Islet of Langerhans (tissue), 1 donor: ENCODE measurements at regions not wholly inside any gene's neighbourhood (a gene's known extent, or its start where the extent isn't known, plus 50 kb on each side); places are given as distances from the start of the nearest gene placed in this dataset.

Experiments
- FAIRE-seq: peaks from one replicate; lab custom pipeline; 2011; peaks lifted over from hg19 to GRCh38; lab: Jason Lieb, UNC

DNA sequence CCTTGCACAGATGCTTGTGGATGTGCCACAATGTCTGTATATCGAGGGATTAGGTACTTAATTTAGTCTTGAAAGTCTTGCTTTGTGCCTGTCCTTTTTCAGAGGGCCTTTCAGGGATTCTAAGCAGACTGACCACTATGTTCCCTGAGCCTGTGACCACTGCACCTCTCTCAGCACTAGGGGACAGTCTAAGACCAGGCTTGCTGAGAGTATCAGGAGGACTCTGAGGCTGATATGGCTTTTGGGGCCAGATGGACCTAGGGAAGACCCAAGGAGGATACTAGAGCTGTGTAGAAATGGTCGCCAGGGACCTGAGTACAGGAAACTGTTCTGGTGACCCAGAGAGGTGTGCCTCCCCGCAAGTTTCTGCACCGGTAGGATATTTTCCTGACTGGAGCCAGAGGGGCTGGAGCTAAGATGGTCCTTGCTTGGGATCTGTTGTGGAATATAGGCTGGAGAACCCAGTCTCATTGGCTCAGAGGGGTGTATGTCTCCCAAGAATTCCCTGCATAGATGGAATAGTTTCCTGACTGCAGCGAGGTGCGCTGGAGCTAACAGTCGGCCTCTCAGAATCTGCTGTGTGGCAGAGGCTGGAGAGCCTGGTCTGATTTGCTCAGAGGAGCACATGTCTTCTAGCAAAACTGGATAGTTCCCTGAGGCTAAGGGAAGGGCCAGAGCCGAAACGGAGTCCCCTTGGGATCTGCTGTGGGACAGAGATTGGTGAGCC is 213.2 kb upstream of the DCBLD2 start:
- no peak for FAIRE-seq

DNA sequence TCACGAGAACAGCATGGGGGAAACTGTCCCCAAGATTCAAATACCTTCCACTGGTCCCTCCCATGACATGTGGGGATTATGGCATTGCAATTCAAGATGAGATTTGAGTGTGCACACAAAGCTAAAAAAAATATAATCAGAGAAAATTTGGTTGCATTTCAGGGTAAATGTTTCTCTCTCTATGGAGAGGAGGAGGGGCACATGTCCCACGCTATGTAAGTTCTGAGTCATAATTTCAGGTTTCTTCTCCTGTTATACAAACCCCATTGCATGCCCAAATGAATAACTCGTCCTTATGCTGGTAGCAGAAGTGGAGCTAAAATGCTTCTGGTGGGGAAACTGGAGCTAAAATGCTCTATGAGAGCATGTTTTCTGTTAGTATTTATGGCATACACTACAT is 209.7 kb upstream of the DCBLD2 start:
- no peak for FAIRE-seq

DNA sequence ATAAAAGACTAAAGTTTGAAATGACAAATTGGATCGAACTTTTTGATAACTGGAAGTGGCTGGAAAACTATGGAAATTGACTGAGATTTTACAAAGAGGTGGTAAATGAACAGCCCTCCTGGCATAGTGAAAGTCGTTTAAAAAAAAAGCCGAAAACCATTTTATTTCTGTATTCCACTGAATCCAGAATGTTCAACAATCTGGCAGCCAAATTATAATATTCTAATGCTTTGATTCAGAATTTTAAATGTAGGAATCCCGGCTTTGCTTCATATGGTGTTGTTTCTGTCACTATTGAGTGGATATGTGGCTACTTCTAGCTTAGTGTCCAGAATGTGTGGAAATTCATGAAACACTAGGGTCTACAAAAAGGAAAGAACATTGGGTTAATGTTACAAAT is 208.9 kb upstream of the DCBLD2 start:
- no peak for FAIRE-seq

DNA sequence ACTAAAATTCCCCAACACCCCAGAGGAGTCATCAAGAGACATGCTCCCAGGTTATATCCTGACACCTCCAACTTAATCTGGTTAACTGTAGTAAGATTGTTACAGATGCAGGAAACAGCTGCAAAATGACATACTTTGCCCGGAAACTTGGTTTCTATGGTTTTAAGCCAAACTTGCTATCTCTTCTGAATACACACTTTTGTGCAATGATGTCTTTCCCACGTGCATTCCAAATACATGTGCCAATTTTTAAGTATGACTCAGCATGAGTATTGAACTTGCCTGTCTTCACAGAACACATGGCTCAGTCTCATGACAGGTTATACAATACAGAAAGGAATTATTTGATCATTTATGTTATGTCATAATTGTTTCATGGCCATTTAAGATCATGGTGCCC is 207.0 kb upstream of the DCBLD2 start:
- FAIRE-seq: no peak

DNA sequence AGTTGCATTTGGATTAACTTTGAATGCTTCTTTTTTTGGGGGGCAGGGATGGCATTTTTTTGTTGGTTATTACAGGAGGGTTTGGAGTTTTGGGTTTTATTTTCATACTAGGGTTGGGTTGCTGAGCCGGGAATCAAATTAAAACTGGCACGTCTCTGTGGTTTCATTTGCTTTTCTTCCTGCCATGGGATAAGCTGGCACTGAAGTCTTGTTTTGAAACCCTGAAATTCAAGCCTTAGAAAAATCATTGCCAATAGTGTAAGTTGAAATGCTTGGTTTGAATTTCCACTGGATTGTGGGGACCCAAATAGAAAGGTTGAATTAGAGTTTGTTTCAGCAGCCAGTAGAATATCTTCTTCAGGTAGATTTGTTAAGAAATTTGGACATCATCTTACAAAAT is 193.1 kb upstream of the DCBLD2 start:
- no peak for FAIRE-seq

DNA sequence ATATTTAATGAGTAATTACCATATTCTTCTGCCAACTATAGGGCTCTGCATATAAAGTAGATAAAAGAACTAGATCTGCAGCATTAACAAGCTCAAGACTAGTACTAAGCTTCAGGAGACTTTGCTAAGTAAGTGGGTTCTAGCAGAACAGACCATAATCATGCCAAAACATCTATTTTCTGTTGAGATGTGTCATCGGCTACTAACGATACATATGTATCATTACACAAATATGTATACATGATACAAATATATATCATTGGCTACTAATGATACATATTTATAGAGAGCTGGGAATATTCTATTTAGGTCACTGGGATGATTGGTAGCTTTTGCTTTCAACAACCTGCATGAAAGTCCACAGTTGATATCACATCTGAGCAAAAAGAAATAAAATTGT is 185.8 kb upstream of the DCBLD2 start:
- no peak for FAIRE-seq

DNA sequence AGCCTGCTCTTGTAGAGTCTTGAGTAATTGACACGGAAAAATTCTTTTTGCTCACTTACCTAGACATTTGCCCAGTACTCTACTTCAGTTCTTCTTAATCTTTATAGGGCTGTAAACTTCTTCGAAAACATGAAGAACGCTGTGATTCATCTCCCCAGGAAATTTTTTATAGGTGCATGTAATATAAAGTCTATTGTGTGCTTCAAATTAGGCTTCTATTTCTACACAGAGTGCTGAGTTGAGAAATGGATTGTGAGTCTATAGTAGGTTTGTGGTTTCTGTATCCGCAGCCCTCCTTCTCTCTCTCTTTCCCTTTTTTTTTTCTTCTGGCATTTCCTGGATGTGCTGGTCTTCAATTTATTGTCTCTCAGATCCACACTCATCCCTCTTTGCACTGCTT is 183.3 kb upstream of the DCBLD2 start:
- no peak for FAIRE-seq

DNA sequence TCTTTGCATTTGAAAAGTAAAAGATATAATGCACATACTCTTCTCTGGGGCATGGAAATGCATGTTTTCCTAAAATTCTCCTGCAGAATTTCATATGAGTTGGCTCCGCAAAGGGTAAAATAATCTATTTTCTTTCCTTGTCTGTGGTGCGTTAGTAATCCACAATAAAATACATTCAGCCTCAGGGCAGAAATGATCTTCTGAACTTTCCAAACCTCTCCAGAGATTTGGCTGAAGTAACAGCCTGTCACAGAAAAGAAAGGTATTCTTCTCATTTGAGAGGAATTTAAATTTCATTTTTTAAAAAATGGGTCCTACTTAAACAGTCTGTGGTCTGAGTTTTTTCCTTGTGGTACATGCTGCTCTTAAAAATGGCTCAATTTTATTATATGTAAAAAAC is 182.7 kb upstream of the DCBLD2 start:
- no peak for FAIRE-seq

DNA sequence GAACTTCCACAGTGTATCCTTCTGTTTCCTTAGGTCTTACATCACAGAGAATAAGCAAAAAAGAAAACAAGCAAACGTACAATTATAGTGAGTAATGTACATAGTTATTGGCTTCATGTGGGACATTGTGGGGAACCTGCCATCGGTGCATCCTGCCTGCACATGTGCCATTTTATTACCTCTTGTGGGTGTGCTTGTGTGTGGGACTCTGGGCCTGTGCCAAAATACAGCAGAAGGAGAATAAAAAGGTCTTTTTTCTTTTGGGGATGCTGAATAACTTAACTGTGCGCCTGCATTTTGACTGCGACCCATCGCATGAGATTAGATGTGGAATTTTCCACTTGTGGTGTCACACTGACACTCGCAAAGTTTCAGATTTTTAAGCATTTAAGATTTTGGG is 169.6 kb upstream of the DCBLD2 start:
- no peak for FAIRE-seq

DNA sequence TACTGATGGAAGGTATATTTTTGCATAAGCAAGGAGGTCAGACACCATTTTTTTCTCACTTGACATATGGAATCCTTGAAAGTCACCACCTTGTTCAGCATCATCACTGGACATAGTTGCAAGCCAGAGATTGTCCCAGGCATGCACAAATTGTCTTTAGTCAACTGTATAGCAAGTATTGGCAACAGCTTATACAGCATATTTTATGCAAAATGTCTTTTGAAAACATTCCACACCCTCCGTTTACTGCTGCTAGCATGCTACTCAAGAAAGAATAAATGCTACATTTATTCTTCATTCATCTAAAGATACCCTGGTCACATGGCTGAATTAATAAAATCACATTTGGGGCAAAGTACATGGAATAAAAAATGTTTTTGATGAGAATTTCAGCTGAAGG is 168.5 kb upstream of the DCBLD2 start:
- FAIRE-seq: no peak

DNA sequence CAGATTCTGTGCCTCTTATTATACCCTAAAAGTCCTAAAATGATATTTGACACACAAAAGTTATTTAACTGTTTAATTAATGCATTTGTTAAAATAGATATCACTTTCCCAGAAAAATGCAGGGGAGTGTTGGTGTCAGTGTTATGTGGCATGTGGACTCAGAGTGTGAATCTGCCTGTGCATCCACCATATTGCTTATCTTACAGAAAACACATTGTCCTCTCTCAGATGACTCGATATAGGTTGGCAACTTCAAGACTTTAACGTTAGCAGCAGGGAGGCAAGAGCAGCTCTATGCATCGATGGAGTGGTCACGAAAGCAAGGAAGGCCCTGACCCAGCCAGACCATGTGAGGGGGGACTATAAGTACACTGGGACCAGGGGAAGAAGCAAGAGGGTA is 165.4 kb upstream of the DCBLD2 start:
- FAIRE-seq: no peak

DNA sequence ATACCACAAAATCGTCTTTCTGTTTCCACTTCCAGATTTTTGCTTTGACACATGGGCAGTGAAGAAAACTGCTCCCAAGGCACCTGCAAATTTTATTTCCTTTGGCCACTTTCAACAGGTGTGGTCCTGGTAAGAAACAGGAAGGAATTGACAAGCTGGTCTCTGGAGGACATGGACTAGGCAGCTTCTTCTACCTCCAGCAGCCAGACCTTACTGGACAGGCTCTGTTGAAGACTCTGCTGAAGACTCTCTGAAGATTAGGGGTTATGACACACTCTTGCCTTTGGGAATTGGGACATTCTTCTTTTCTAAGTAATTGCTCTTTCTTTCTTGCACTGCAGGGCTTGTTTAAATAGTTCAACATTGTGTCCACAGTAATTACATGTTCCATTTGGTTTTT is 147.7 kb upstream of the DCBLD2 start:
- FAIRE-seq: no peak

DNA sequence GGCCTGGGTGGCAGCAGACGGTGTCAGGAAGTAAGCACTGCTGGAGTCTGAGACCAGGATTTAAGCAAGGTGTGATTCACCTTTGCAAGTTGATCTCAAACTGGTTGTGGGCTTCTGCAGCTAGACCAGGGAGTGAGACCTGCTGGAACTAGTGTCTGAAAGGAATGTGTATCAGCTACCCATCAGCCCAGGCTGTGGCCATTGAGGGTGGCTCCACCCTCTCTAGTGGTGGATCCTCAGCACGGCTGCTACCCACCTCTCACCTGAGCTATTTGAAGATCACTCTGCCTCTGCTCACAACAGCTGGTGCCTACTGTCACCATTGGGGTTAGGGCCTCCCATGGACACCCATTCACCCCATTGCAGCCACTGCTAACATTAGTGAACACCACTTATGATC is 140.3 kb upstream of the DCBLD2 start:
- no peak for FAIRE-seq

DNA sequence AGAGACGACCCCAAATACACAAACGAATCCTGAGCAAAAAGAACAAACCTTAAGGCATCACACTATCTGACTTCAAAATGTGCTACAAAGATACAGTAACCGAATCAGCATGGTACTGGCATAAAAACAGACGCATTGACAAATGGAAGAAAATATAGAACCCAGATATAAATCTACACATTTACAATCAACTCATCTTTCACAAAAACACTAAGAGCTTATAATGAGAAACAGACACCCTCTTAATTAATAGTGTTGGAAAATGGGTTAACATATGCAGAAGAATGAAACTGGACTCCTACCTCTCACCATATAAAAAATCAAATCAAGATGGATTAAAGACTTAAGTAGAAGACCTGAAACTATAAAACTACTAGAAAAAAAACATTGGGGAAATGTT is 130.3 kb upstream of the DCBLD2 start:
- FAIRE-seq: no peak

DNA sequence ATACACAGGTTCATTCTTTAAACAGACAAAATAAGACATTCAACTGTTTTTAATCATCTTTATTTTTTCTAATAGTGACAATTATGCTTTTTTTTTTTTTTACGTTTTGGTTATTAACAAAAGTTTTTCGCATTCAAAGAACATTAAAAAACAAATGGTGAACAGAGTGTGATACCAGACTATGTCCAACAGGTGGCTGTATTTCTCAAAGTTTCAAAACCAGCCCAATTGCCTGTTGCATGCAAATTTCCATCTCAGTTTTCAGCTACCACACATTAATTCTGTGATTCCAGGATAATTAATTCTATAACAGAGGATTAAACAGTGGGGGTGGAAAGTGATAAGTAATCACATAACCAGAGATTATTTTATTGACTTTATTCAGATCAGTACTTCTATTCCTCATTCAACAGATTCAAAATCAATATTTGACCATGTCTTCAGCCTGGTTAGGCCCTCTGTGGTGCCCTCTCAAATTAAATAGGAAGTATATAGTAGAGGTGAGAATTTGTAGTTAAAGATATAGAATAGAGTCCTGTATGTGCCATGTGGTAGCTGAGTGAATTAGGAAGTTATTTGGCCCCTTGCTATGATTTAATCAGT is 122.2 kb upstream of the DCBLD2 start:
- FAIRE-seq: peak; percentile 93

DNA sequence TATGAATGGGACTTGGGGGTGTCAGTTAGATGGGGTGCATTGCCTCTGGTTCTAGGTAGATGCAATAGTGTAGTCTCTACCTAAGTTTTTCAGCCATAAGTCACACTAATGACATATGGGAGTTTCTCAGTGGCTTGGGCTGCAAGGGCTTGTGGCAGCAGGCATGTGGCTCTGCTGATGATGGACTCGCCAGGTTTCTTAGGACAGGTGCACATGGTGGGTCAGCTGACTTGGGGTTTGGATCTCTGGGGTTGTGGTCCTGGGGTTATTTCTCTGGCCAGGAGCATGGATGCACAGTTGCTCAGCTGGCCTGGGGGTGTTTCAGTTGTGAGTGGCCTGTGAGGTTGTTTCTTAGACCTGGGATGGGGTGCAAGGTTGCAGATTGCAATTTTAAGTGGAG is 120.0 kb upstream of the DCBLD2 start:
- no peak for FAIRE-seq

DNA sequence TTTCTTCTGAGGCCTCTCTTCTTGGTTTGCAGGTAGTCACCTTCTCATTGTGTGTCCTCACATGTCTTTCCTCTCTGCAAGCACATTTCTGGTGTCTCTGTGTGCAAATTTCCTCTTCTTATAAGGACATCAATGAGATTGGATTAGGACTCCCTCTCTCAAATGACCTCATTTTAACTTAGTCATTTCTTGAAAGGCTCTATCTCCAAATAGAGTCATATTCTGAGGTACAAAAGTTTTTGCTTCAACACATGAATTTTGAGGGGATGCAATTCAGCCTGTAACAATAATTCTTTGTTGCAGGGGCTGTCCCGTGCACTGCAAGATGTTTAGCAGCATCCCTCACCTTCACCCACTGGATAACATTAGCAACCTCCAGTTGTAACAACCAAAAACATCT is 115.0 kb upstream of the DCBLD2 start:
- FAIRE-seq: no peak

DNA sequence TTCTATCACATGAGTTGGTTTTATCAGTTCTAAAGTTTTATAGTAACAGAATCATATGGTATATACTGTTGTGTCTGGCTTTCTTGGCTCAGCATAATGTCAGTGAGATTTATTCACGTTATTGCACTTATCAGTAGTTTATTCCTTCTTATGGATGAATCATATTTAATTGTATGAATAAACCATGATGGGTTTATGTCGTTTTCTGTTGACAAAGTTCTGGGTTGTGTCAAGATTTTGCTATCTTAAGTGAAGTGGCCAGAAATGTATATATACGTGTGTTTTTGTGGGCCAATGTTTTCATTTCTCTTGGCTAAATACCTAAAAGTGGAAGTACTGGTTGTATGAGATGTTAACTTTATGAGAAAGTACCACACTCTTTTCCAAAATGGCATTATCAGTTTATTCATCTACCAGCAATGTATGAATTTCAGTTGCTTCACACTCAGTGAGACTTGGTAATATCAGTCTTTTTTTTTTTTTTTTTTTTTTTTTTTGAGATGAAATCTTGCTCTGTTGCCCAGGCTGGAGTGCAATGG is 112.4 kb upstream of the DCBLD2 start:
- no peak for FAIRE-seq

DNA sequence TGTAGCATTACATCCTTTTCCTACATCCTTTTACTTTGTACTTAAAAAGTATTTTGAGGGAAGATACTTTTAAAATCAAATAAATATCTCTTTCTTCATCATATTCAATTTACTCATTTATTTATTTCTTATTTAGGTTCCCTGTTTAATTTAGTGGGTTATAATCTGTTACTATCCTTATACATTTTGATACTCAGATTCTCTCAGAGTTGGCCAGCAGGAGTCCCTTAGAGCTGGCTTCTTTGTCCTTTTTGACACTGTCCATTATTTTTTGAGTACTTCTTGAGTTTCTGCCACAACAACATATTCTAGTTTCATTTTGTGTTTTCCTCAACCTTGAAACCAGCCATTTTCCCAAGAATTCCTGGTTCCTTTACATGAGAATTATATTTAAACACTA is 111.6 kb upstream of the DCBLD2 start:
- no peak for FAIRE-seq

DNA sequence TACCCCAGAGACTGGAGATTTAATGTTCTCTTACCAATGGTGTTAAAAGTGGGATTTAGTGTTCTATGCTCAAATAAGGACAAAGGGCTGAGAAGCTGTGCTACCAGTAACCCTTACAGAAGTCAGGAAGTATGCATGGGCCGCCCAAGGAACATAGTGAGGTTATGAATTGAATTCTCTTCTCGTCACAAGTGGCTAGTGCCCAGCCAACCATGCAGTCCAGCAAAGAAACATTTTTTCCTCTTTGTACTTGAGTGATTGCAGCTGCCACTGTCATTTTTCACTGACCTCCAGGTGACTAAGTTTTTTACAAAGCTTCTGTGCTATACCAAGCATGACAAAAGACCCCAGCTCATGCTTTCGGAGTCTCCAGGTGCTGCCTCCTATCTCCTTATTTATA is 110.6 kb upstream of the DCBLD2 start:
- FAIRE-seq: no peak

DNA sequence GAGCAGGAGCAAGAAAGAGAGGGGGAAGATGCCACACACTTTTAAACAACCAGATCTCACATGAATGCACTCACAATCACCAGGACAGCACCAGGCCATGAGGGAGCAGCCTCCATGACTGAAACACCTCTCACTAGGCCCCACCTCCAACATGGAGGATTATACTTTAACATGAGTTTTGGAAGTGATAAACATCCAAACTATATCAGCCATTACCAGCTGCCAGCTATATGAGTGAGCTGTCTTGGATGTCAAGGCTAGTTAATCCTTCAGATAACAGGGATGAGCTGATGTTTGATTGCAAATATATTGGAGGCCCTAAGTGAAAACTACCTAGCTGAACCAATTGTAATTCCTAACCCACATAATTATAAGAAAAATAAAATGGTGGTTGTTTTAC is 108.4 kb upstream of the DCBLD2 start:
- FAIRE-seq: no peak

DNA sequence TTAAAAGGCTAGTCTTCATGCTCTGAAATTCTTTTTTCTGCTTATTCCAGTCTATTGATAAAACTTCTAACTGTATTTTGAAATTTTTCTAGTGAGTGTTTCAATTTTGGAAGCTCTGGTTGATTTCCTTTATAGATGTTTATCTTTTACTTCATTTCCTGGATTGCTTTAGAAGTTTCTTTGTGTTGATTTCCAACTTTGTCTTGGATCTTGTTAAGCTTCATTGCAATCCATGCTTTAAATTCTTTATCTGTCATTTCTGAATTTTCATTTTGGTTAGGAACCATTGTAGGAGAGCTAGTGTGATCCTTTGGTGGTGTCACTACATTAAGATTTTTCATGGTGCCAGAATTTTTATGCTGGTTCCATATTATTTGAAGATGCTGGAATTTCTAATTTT is 105.2 kb upstream of the DCBLD2 start:
- no peak for FAIRE-seq

DNA sequence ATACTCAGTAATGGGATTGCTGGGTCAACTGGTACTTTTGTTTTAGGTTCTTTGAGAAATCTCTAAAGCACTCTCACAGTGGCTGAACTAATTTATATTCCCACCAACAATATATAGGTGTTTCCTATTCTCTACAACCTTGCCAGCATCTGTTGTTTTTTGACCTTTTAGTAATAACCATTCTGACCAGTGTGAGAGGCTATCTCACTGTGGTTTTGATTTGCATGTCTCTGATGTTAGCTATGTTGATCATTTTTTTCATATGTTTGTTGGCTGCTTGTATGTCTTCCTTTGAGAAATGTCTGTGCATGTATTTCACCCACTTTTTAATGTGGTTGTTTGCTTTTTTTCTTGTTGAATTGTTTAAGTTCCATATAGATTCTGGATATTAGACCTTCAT is 98.2 kb upstream of the DCBLD2 start:
- FAIRE-seq: no peak

DNA sequence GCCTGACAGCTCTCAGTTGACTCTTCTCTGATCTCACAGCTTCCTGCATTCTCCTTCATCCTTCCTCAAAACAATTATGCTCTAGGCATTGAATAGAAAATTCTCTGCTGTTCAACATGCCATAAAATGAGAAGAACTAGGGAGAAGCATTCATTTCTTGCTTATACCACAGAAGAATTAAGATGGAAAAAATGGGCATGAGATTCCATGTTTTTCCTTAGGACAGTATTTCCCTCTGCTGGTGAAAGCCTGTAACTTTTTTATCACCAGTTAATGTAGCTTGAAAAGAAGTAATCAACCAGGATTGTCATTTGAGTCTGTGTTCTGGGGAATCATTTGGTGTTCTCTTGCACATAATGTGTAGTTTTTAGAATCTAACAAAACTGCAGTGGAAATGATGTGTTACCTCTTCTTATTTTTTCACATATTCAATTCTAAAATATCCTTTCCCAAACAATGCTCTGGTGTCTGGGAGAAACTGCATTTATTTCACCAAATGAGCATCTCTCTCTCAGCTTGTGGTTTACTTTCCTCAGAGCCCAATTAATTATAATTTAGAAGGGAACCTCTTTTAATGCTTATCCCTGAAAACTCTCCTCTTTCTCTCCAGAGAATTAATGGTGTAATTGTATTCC is 92.8 kb upstream of the DCBLD2 start:
- peak; percentile 94 for FAIRE-seq
